ENCODE measurements at regions not wholly inside any gene's neighbourhood (a gene's known extent, or its start where the extent isn't known, plus 50 kb on each side); places are given as distances from the start of the nearest gene placed in this dataset.

DNA sequence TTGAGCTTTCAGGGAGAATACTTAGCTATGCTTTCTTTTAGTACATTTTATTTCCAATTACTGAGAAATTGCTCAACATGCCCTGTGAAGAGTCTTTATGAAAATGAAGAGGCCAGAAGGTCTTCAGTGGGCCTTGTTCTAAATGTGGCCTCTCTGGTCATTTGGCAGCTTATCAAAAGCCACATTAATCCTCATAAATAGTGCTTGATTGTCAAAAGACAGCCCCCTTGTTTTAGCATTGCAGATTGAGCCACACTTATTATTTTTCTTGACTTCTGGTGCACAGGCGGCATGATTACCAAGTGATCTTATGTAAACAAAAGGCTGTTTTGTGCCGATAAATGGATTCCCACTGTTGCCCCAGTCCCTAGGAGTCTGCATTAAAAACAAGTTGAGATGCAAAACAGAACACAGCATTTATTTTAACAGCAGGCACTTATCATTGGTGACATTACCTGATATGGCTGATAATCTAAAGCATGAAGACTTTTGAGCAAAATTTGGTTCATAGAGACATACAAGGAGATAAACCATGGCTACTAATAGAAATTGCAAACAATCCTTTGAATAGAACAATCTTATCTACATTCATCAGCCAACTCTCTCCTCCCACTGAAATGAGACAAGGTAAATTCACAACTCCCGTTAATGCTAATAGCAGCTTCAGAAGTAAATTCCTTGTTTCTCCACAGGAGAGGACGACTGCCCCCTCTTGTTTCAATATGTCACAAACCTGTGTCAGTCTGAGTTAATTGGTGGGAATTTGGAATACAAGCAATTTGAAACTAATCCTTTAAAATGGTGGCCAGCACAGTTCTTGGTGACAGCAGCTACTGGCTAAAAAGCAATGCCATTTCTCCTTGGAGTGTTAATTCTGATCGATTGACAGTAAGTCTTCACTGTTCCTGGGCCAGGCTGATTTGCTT is 194.3 kb downstream of the NSUN3 start:
- TF ChIP-seq, protein P1, sequence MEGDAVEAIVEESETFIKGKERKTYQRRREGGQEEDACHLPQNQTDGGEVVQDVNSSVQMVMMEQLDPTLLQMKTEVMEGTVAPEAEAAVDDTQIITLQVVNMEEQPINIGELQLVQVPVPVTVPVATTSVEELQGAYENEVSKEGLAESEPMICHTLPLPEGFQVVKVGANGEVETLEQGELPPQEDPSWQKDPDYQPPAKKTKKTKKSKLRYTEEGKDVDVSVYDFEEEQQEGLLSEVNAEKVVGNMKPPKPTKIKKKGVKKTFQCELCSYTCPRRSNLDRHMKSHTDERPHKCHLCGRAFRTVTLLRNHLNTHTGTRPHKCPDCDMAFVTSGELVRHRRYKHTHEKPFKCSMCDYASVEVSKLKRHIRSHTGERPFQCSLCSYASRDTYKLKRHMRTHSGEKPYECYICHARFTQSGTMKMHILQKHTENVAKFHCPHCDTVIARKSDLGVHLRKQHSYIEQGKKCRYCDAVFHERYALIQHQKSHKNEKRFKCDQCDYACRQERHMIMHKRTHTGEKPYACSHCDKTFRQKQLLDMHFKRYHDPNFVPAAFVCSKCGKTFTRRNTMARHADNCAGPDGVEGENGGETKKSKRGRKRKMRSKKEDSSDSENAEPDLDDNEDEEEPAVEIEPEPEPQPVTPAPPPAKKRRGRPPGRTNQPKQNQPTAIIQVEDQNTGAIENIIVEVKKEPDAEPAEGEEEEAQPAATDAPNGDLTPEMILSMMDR (IDR thresholded peaks at IDR 0.05; ENCODE audit: low read depth, low read length), result no peak
- DNase-seq (ENCODE audit: extremely low read depth, low read depth), result no peak

DNA sequence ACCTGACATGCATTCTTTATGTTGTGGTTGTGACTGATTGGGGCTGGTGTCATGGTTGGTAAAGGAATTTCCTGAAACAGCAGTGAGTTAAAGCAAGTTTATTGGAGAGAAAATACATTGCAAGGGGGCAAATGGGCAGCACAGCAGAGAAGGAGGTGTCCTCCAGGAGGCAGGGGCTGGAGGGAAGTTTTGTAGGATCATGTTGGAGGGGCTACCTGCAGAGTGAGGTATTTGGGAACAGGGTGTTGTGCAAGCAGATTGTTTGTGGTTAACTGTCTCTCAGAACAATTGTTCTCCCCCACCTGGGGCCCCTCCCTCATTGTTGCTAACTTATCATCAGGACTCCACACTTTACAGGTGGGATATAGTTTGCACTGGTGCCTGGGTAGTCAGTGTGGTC is 196.0 kb downstream of the NSUN3 start:
- TF ChIP-seq, protein P1 (IDR thresholded peaks at IDR 0.05; ENCODE audit: low read depth, low read length), result no peak
- no peak for DNase-seq (ENCODE audit: extremely low read depth, low read depth)

DNA sequence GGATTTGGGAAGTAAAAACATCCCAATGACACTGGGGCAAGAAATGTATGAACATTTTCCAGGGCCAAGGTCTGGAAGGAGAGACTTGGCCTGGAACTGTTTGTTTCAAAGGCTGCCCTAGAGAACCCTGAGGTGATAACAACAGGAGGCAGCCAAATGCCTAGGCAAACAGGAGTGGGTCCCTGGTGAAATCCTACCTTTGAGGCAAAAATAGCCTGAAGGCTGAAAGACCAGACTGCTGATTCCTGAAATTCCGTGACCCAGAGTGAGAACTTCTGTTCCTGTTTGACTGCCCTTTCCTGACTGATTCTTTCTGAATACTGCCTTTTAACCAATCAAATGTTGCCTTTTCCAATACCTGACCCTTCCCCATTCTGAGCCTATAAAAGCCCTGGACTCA is 196.4 kb downstream of the NSUN3 start:
- no peak for DNase-seq (ENCODE audit: extremely low read depth, low read depth)
- TF ChIP-seq, protein P1 (IDR thresholded peaks at IDR 0.05; ENCODE audit: low read depth, low read length), result no peak

DNA sequence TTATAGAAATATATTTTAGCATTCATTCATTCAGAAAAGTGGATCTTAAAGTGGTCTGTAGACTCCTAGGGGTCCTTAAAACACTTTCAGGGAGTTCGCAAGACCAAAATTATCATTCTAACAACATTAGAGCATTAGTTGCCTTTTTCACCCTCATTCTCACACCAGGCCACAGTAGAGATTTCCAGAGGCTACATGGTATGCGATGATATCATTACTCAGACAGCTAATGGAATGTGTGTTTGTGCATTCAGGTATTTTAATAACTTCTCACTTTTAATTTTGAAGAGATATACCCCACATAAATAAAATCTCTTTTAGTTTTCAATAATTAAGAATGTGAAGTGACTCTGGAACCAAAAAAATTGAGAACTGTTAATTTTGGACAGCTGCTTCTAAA is 206.9 kb downstream of the NSUN3 start:
- TF ChIP-seq, protein P1 (IDR thresholded peaks at IDR 0.05; ENCODE audit: low read depth, low read length), result no peak
- no peak for DNase-seq (ENCODE audit: extremely low read depth, low read depth)

DNA sequence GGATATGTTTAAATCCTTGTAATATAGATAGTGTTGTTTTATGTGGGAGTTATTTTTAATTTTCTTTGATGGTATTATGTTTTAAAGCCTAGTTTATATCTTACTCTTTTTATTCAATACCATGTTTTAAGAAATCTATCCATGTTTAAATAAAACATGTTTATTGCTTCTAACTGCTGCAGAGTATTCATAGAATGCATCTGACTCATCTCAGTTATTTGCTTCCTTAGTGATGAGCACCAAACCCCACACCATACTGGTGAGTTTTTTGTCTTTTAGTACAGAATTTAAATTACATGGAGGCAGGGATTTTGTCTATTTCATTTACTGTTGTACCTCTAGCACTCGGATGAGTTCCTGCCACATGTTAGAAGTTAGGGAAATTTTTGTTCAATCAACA is 209.2 kb downstream of the NSUN3 start:
- DNase-seq (ENCODE audit: extremely low read depth, low read depth), result no peak
- TF ChIP-seq, protein P1 (IDR thresholded peaks at IDR 0.05; ENCODE audit: low read depth, low read length), result no peak

DNA sequence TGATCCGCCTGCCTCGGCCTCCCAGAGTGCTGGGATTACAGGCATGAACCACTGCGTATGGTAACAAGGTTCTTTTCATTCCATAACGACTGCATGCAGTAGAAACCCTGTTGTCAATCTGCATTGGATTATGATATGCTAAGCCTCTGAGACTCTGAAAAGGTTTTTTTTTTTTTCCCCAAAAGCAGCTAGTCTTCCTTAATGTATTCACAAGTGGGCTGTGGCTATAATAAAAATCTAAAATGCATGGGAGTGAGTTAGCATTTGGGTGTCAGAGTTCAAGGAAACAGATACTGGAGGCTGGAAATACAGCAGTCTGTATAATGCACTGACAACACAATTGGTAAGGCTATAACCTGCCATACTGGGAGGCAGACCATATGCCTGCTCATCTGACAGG is 218.1 kb downstream of the NSUN3 start:
- TF ChIP-seq, protein P1 (IDR thresholded peaks at IDR 0.05; ENCODE audit: low read depth, low read length), result no peak
- no peak for DNase-seq (ENCODE audit: extremely low read depth, low read depth)

DNA sequence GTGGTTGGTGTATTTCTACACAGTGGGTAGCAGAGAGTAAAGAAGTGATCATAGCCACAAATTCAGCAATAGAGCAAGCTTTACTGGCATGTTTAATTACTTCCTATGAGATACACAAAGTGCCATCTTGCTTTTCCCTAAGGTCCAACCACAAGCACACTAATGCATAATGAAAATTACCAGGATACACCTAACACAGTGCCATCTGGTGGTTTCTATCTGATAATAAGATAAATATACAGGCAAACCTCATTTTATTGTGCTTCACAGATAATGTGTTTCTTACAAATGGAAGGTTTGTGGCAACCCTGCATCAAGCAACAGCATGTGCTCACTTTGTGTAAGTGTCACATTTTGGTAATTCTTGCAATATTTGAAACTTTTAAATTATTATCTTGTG is 223.0 kb downstream of the NSUN3 start:
- TF ChIP-seq, protein P1 (IDR thresholded peaks at IDR 0.05; ENCODE audit: low read depth, low read length), result no peak

More for the DNA sequence above, 223.0 kb downstream of the NSUN3 start:
- DNase-seq (ENCODE audit: extremely low read depth, low read depth), result no peak

All from AG09319 (cell line).